GM23338 (cell line): ENCODE measurements at regions not wholly inside any gene's neighbourhood (a gene's known extent, or its start where the extent isn't known, plus 50 kb on each side); places are given as distances from the start of the nearest gene placed in this dataset.

Experiments used
- ATAC-seq: fragments of 200-7000 bp; cut with Tn5 transposase; 3 replicates; pipeline ENCODE4 v1.9.1; 2020
- DNase-seq: peaks from one replicate; pipeline ENCODE4 v3.0.0-alpha.2; 2015; ENCODE audit warnings: low spot score
- H2AFZ ChIP-seq: fragments of 200-600 bp; sonication (generic); 2 replicates; pipeline ENCODE4 v1.8.0; 2016; ENCODE audit warnings: antibody characterized with exemption, mild to moderate bottlenecking, moderate library complexity
- H3F3A ChIP-seq: fragments of 200-600 bp; sonication (generic); replicated peaks from 2 replicates; pipeline ENCODE4 v1.8.0; 2017; ENCODE audit warnings: antibody characterized with exemption, mixed run types, low read depth
- H3K27ac ChIP-seq: fragments of 200-600 bp; sonication (generic); 2 replicates; pipeline ENCODE4 v1.6.1; 2016; ENCODE audit warnings: low read depth
- H3K27me3 ChIP-seq: fragments of 200-600 bp; sonication (generic); 2 replicates; pipeline ENCODE4 v1.8.0; 2016; ENCODE audit warnings: mild to moderate bottlenecking, mixed run types, moderate library complexity; ENCODE audit not compliant: insufficient read depth
- H3K36me3 ChIP-seq: fragments of 200-600 bp; sonication (generic); 2 replicates; pipeline ENCODE4 v1.8.0; 2016; ENCODE audit warnings: mild to moderate bottlenecking; ENCODE audit not compliant: insufficient read depth
- H3K4me1 ChIP-seq: fragments of 200-600 bp; sonication (generic); 2 replicates; pipeline ENCODE4 v1.8.0; 2016; ENCODE audit warnings: mild to moderate bottlenecking, moderate library complexity; ENCODE audit not compliant: insufficient read depth
- H3K4me2 ChIP-seq: fragments of 200-600 bp; sonication (generic); 2 replicates; pipeline ENCODE4 v1.7.1; 2017; ENCODE audit warnings: mixed run types
- H3K4me3 ChIP-seq: fragments of 200-600 bp; sonication (generic); 2 replicates; pipeline ENCODE4 v1.6.1; 2016; ENCODE audit warnings: mixed run types
- H3K79me2 ChIP-seq: fragments of 200-600 bp; sonication (generic); replicated peaks from 2 replicates; pipeline ENCODE4 v1.8.0; 2017; ENCODE audit warnings: mild to moderate bottlenecking; ENCODE audit not compliant: insufficient read depth
- H3K9me2 ChIP-seq: fragments of 200-600 bp; sonication (generic); 2 replicates; pipeline ENCODE4 v1.8.0; 2017; ENCODE audit not compliant: insufficient read depth
- H4K20me1 ChIP-seq: fragments of 200-600 bp; sonication (generic); replicated peaks from 2 replicates; pipeline ENCODE4 v1.8.0; 2017; ENCODE audit warnings: mild to moderate bottlenecking; ENCODE audit not compliant: insufficient read depth
- H3K27ac Mint-ChIP-seq: 2 replicates; pipeline ENCODE4 v1.8.0; 2020; ENCODE audit warnings: inconsistent platforms, mild to moderate bottlenecking, moderate library complexity, mixed read lengths
- H3K27me3 Mint-ChIP-seq: 3 replicates; pipeline ENCODE4 v1.8.0; 2022; ENCODE audit warnings: low read depth, mild to moderate bottlenecking, moderate library complexity, mixed read lengths, inconsistent platforms; ENCODE audit not compliant: insufficient read depth, poor library complexity
- H3K36me3 Mint-ChIP-seq: 3 replicates; pipeline ENCODE4 v1.8.0; 2021; ENCODE audit warnings: low read depth, mild to moderate bottlenecking, inconsistent platforms, moderate library complexity, mixed read lengths
- H3K4me1 Mint-ChIP-seq: 3 replicates; pipeline ENCODE4 v1.8.0; 2020; ENCODE audit warnings: mild to moderate bottlenecking, inconsistent platforms, mixed read lengths
- H3K4me3 Mint-ChIP-seq: 3 replicates; pipeline ENCODE4 v1.8.0; 2021; ENCODE audit warnings: moderate library complexity, mild to moderate bottlenecking, inconsistent platforms, mixed read lengths
- H3K9me3 Mint-ChIP-seq: 3 replicates; pipeline ENCODE4 v1.8.0; 2020; ENCODE audit warnings: moderate library complexity, mild to moderate bottlenecking, inconsistent platforms, mixed read lengths
- CTCF ChIP-seq, 2 experiments: fragments of 200-600 bp in 1 of 2; sonication (generic) in 1 of 2; conservative IDR thresholded peaks; 2 replicates each; pipeline versions ENCODE4 v1.5.1 to v1.6.1; 2016 to 2017; ENCODE audit warnings: antibody characterized with exemption in 2 of 2, low read depth in 2 of 2, mild to moderate bottlenecking in 2 of 2, moderate library complexity in 1 of 2
- NANOG ChIP-seq: IDR thresholded peaks from 2 replicates; pipeline ENCODE4 v1.6.1; 2016; ENCODE audit warnings: antibody characterized with exemption, borderline replicate concordance
- TF ChIP-seq, protein P1 (sequence below): fragments of 250-450 bp; sonication (Bioruptor Pico); IDR thresholded peaks from 2 replicates; pipeline ENCODE4 v1.5.0; 2020; ENCODE audit warnings: mild to moderate bottlenecking, moderate library complexity

DNA sequence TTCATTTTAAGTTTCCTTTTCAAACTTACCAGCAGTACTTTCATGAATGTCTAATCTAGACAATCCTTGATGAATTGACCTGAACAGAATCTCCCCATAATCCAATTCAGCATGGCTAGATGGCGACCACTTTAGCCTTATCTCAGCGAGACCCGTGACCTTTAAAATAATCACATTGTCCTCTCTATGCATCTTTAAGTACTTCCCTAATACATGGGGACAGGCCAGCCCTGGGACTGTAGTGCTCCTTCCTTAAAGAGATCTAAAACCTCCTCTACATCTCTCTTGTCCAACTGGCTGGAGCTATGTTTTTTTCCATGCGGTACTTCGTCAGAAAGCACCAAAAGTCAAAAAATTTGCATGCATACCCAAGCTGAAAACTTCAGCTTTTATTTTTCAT, 746.0 kb downstream of the VRK1 start:
- no peaks in the 10 kb centered on the region; the same call in 1 of the 2 replicates for H3K9me2 ChIP-seq
- H3K79me2 ChIP-seq = no peaks in the 10 kb centered on the region
- no peaks in the 10 kb centered on the region; the same call in 2 of the 3 replicates for H3K36me3 Mint-ChIP-seq
- H3K4me3 Mint-ChIP-seq = no peak overlapping the region
- no peaks in the 10 kb centered on the region for H3K4me1 ChIP-seq
- peaks cover 3% of the 10 kb centered on the region; the same call in 1 of the 3 replicates for H3K9me3 Mint-ChIP-seq
- no peaks in the 10 kb centered on the region for H3F3A ChIP-seq
- H3K36me3 ChIP-seq = no peaks in the 10 kb centered on the region
- TF ChIP-seq NANOG (no peak), CTCF (conservative IDR thresholded peaks at IDR 0.05; ENCODE audit: low read depth in 2 of 2) (no peak)
- TF ChIP-seq, protein P1, sequence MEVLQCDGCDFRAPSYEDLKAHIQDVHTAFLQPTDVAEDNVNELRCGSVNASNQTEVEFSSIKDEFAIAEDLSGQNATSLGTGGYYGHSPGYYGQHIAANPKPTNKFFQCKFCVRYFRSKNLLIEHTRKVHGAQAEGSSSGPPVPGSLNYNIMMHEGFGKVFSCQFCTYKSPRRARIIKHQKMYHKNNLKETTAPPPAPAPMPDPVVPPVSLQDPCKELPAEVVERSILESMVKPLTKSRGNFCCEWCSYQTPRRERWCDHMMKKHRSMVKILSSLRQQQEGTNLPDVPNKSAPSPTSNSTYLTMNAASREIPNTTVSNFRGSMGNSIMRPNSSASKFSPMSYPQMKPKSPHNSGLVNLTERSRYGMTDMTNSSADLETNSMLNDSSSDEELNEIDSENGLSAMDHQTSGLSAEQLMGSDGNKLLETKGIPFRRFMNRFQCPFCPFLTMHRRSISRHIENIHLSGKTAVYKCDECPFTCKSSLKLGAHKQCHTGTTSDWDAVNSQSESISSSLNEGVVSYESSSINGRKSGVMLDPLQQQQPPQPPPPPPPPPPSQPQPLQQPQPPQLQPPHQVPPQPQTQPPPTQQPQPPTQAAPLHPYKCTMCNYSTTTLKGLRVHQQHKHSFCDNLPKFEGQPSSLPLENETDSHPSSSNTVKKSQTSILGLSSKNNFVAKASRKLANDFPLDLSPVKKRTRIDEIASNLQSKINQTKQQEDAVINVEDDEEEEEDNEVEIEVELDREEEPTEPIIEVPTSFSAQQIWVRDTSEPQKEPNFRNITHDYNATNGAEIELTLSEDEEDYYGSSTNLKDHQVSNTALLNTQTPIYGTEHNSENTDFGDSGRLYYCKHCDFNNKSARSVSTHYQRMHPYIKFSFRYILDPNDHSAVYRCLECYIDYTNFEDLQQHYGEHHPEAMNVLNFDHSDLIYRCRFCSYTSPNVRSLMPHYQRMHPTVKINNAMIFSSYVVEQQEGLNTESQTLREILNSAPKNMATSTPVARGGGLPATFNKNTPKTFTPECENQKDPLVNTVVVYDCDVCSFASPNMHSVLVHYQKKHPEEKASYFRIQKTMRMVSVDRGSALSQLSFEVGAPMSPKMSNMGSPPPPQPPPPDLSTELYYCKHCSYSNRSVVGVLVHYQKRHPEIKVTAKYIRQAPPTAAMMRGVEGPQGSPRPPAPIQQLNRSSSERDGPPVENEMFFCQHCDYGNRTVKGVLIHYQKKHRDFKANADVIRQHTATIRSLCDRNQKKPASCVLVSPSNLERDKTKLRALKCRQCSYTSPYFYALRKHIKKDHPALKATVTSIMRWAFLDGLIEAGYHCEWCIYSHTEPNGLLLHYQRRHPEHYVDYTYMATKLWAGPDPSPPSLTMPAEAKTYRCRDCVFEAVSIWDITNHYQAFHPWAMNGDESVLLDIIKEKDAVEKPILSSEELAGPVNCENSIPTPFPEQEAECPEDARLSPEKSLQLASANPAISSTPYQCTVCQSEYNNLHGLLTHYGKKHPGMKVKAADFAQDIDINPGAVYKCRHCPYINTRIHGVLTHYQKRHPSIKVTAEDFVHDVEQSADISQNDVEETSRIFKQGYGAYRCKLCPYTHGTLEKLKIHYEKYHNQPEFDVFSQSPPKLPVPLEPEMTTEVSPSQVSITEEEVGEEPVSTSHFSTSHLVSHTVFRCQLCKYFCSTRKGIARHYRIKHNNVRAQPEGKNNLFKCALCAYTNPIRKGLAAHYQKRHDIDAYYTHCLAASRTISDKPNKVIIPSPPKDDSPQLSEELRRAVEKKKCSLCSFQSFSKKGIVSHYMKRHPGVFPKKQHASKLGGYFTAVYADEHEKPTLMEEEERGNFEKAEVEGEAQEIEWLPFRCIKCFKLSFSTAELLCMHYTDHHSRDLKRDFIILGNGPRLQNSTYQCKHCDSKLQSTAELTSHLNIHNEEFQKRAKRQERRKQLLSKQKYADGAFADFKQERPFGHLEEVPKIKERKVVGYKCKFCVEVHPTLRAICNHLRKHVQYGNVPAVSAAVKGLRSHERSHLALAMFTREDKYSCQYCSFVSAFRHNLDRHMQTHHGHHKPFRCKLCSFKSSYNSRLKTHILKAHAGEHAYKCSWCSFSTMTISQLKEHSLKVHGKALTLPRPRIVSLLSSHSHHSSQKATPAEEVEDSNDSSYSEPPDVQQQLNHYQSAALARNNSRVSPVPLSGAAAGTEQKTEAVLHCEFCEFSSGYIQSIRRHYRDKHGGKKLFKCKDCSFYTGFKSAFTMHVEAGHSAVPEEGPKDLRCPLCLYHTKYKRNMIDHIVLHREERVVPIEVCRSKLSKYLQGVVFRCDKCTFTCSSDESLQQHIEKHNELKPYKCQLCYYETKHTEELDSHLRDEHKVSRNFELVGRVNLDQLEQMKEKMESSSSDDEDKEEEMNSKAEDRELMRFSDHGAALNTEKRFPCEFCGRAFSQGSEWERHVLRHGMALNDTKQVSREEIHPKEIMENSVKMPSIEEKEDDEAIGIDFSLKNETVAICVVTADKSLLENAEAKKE (CRISPR knock-in tag) = no peak
- DNase-seq = no peak
- H3K4me3 ChIP-seq = no peak overlapping the region
- H3K27ac Mint-ChIP-seq = no peak overlapping the region
- H3K4me2 ChIP-seq = no peak overlapping the region
- no peaks in the 10 kb centered on the region for H4K20me1 ChIP-seq
- H3K27me3 ChIP-seq = no peaks in the 10 kb centered on the region
- H3K27ac ChIP-seq = no peak overlapping the region
- H3K4me1 Mint-ChIP-seq = peaks cover 3% of the 10 kb centered on the region; the same call in 1 of the 3 replicates
- peaks cover 1% of the 10 kb centered on the region for H3K27me3 Mint-ChIP-seq
- ATAC-seq = no peak
- no peak overlapping the region for H2AFZ ChIP-seq

DNA sequence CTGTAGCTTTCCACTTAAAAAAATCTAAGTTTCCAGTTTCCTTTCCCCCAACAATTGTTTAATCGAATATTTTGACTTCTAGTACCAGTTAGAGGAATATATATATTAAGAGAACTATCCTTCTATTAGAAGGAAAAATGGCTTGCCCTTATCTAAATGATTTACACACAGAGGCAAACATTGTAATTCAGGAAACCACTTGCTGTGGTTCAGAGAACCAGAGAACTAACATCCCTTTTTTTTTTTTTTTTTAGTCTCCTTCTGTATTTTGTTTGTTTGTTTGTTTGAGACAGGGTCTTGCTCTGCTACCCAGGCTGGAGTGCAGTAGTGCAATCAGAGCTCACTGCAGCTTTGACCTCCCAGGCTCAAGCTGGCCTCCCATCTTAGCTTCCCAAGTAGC, 746.6 kb downstream of the VRK1 start:
- no peaks in the 10 kb centered on the region for H3K4me1 ChIP-seq
- Mint-ChIP-seq H3K4me1 (peaks cover 3% of the 10 kb centered on the region; the same call in 1 of the 3 replicates), H3K9me3 (peaks cover 3% of the 10 kb centered on the region; the same call in 1 of the 3 replicates), H3K4me3 (no peak overlapping the region), H3K27me3 (peaks cover 1% of the 10 kb centered on the region), H3K36me3 (no peaks in the 10 kb centered on the region; the same call in 2 of the 3 replicates), H3K27ac (no peak overlapping the region)
- no peaks in the 10 kb centered on the region for H3F3A ChIP-seq
- H3K36me3 ChIP-seq = no peaks in the 10 kb centered on the region
- H3K4me3 ChIP-seq = no peak overlapping the region
- DNase-seq (no peak), ATAC-seq (no peak)
- no peaks in the 10 kb centered on the region for H4K20me1 ChIP-seq
- no peaks in the 10 kb centered on the region for H3K79me2 ChIP-seq
- no peak overlapping the region for H3K27ac ChIP-seq
- H3K9me2 ChIP-seq = no peaks in the 10 kb centered on the region; the same call in 1 of the 2 replicates
- H2AFZ ChIP-seq = no peak overlapping the region
- no peaks in the 10 kb centered on the region for H3K27me3 ChIP-seq
- no peak overlapping the region for H3K4me2 ChIP-seq
- TF ChIP-seq, protein P1 (CRISPR knock-in tag) = no peak
